Nephron (organoid): ENCODE measurements at regions not wholly inside any gene's neighbourhood (a gene's known extent, or its start where the extent isn't known, plus 50 kb on each side); places are given as distances from the start of the nearest gene placed in this dataset.

Experiments used
- H3K27ac Mint-ChIP-seq, 3 experiments: 2 replicates each; pipeline ENCODE4 v1.8.0; 2020; ENCODE audit warnings: mixed read lengths in 3 of 3, mild to moderate bottlenecking in 2 of 3, moderate library complexity in 1 of 3
- H3K27me3 Mint-ChIP-seq: 2 replicates; pipeline ENCODE4 v1.8.0; 2021; ENCODE audit warnings: low read depth, mild to moderate bottlenecking, moderate library complexity, mixed read lengths
- H3K36me3 Mint-ChIP-seq: 2 replicates; pipeline ENCODE4 v1.8.0; 2020; ENCODE audit warnings: low read depth, mixed read lengths
- H3K4me1 Mint-ChIP-seq: 2 replicates; pipeline ENCODE4 v1.8.0; 2020; ENCODE audit warnings: mixed read lengths
- H3K4me3 Mint-ChIP-seq, 3 experiments: 2 replicates each; pipeline ENCODE4 v1.8.0; 2020; ENCODE audit warnings: mild to moderate bottlenecking in 3 of 3, mixed read lengths in 3 of 3, moderate library complexity in 2 of 3
- H3K9me3 Mint-ChIP-seq: 2 replicates; pipeline ENCODE4 v1.8.0; 2020; ENCODE audit warnings: mixed read lengths
- TF ChIP-seq, protein P1 (sequence below), 3 experiments: fragments of 200-600 bp; sonication (generic); IDR thresholded peaks; one replicate each; pipeline ENCODE4 v1.5.0; 2021; ENCODE audit warnings: antibody characterized with exemption in 3 of 3; ENCODE audit not compliant: unreplicated experiment in 3 of 3

GRCh38 chr2:83784315-83784714 is 674.8 kb downstream of the SUCLG1 start:
- Mint-ChIP-seq H3K4me1 (no peaks in the 10 kb centered on the region), H3K9me3 (peaks cover 4% of the 10 kb centered on the region), H3K27ac (no peak overlapping the region), H3K36me3 (no peaks in the 10 kb centered on the region), H3K4me3 (no peak overlapping the region), H3K27me3 (no peaks in the 10 kb centered on the region)
- TF ChIP-seq, protein P1, sequence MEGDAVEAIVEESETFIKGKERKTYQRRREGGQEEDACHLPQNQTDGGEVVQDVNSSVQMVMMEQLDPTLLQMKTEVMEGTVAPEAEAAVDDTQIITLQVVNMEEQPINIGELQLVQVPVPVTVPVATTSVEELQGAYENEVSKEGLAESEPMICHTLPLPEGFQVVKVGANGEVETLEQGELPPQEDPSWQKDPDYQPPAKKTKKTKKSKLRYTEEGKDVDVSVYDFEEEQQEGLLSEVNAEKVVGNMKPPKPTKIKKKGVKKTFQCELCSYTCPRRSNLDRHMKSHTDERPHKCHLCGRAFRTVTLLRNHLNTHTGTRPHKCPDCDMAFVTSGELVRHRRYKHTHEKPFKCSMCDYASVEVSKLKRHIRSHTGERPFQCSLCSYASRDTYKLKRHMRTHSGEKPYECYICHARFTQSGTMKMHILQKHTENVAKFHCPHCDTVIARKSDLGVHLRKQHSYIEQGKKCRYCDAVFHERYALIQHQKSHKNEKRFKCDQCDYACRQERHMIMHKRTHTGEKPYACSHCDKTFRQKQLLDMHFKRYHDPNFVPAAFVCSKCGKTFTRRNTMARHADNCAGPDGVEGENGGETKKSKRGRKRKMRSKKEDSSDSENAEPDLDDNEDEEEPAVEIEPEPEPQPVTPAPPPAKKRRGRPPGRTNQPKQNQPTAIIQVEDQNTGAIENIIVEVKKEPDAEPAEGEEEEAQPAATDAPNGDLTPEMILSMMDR (IDR thresholded peaks at IDR 0.05; ENCODE audit: unreplicated experiment in 3 of 3): no peak

DNA sequence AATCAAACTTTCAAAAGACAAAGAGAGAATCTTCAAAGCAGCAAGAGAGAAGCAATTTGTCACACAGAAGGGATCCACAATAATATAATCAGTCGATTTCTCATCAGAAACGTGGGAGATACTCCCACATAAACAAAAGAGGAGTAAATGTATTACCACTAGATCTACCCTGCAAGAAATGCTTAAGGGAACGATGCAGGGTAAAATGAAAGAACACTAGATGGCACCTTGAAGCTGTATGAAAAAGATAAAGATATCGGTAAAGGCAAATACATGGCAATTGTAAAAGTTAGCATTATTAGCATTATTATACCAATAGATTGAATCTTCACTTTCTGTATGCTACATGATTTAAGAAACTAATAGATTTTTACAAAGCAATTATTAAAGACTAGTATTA is 677.0 kb downstream of the SUCLG1 start:
- peaks cover 4% of the 10 kb centered on the region for H3K9me3 Mint-ChIP-seq
- no peaks in the 10 kb centered on the region for H3K4me1 Mint-ChIP-seq
- H3K4me3 Mint-ChIP-seq: no peak overlapping the region
- no peaks in the 10 kb centered on the region for H3K27me3 Mint-ChIP-seq
- H3K36me3 Mint-ChIP-seq: no peaks in the 10 kb centered on the region
- TF ChIP-seq, protein P1 (IDR thresholded peaks at IDR 0.05; ENCODE audit: unreplicated experiment in 3 of 3): no peak
- no peak overlapping the region for H3K27ac Mint-ChIP-seq

- peaks cover 49% of the 10 kb centered on the region for H3K9me3 Mint-ChIP-seq
- H3K27ac Mint-ChIP-seq: no peak overlapping the region
- TF ChIP-seq, protein P1 (IDR thresholded peaks at IDR 0.05; ENCODE audit: unreplicated experiment in 3 of 3): no peak
- H3K36me3 Mint-ChIP-seq: no peaks in the 10 kb centered on the region
- no peaks in the 10 kb centered on the region for H3K4me1 Mint-ChIP-seq
- no peaks in the 10 kb centered on the region for H3K27me3 Mint-ChIP-seq
- H3K4me3 Mint-ChIP-seq: no peak overlapping the region
Measured at GRCh38 chr2:83764447-83765005, 694.6 kb downstream of the SUCLG1 start.

- TF ChIP-seq, protein P1 (IDR thresholded peaks at IDR 0.05; ENCODE audit: unreplicated experiment in 3 of 3): no peak
- Mint-ChIP-seq H3K27ac (no peak overlapping the region), H3K4me3 (no peak overlapping the region), H3K9me3 (peaks cover 16% of the 10 kb centered on the region), H3K36me3 (no peaks in the 10 kb centered on the region), H3K27me3 (no peaks in the 10 kb centered on the region), H3K4me1 (no peaks in the 10 kb centered on the region)
Measured at GRCh38 chr2:83757329-83757728, 701.8 kb downstream of the SUCLG1 start.

- peaks cover 15% of the 10 kb centered on the region for H3K9me3 Mint-ChIP-seq
- H3K4me1 Mint-ChIP-seq: no peaks in the 10 kb centered on the region
- TF ChIP-seq, protein P1 (IDR thresholded peaks at IDR 0.05; ENCODE audit: unreplicated experiment in 3 of 3): no peak
- H3K4me3 Mint-ChIP-seq: no peak overlapping the region
- H3K27me3 Mint-ChIP-seq: no peaks in the 10 kb centered on the region
- no peaks in the 10 kb centered on the region for H3K36me3 Mint-ChIP-seq
- H3K27ac Mint-ChIP-seq: no peak overlapping the region
Measured at GRCh38 chr2:83756219-83756618, 702.9 kb downstream of the SUCLG1 start.

DNA sequence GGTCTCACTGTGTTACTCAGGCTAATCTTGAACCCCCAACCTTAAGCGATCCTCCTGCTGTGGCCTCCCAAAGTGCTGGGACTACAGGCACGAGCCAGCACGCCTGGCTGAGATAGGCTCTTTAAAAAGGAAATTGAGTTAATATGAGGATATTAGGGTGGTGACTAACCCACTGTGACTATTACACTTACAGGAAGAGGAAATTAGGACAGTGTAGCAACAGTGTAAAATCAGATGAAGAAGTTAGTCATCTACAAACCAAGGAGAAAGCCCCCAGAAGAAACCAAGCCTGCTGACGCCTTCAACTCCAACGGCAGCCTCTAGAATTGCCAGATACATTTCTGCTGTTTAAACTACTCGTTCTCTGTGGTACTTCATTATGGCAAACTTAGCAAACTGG is 711.9 kb downstream of the SUCLG1 start:
- Mint-ChIP-seq H3K27ac (no peak overlapping the region), H3K4me1 (peaks cover 6% of the 10 kb centered on the region), H3K36me3 (no peaks in the 10 kb centered on the region), H3K27me3 (no peaks in the 10 kb centered on the region), H3K4me3 (no peak overlapping the region), H3K9me3 (peaks cover 7% of the 10 kb centered on the region)
- TF ChIP-seq, protein P1 (IDR thresholded peaks at IDR 0.05; ENCODE audit: unreplicated experiment in 3 of 3): no peak
